Activated CD8-positive, alpha-beta memory T cell treated with anti-CD3 and anti-CD28 coated beads for 1 hour (primary cell): ENCODE measurements at regions not wholly inside any gene's neighbourhood (a gene's known extent, or its start where the extent isn't known, plus 50 kb on each side); places are given as distances from the start of the nearest gene placed in this dataset.
"Not testable (repeated sequence)": the region's sequence is repeated elsewhere in the genome, so short reads cannot be mapped to it uniquely, and the experiment has no call there.

ENCODE experiments used
- DNase-seq, 2 donors: peaks; one replicate each; pipeline ENCODE4 v3.0.0-alpha.2; 2020; ENCODE audit warnings: low read depth in 1 of 2; ENCODE audit errors: extremely low read depth in 1 of 2

DNA sequence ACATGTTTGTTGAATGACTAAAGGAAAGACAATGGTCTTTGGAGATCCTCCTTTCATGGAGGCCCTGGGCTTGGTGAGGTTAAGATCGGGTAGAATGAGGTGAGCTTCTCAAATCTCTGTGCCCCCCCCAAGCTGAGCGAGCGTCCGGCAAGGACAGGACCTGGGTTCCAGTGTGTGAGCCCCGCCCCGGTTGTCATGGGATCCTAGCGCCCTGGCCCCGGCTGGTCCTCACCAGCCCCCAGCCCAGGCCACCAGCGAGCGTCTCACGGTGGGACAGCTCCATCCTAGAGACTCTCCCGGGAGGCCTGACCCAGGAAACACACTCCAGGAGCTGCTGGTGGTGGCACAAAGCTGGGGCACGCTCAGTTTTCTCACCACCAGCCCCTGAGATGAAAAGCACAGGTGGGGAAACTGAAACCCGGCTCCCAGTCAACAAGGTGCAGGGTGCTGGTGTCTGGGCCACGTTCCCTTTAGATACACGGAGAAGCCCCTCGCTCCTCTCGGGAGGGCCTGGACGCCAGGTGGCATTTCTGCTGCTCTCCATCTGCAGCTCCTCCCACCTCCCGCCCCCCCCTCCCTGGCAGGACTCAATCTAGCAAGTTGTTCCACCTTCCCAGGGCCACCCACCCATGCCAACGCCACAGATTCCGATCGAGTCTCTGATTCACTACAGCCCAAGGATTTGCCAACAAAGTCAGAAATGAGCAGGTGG is 131.3 kb upstream of the PPP1R26 start:
- DNase-seq, result no peak

- DNase-seq, result no peak
Observed at GRCh38 chr9:135348788-135349150, 130.8 kb upstream of the PPP1R26 start.

DNA sequence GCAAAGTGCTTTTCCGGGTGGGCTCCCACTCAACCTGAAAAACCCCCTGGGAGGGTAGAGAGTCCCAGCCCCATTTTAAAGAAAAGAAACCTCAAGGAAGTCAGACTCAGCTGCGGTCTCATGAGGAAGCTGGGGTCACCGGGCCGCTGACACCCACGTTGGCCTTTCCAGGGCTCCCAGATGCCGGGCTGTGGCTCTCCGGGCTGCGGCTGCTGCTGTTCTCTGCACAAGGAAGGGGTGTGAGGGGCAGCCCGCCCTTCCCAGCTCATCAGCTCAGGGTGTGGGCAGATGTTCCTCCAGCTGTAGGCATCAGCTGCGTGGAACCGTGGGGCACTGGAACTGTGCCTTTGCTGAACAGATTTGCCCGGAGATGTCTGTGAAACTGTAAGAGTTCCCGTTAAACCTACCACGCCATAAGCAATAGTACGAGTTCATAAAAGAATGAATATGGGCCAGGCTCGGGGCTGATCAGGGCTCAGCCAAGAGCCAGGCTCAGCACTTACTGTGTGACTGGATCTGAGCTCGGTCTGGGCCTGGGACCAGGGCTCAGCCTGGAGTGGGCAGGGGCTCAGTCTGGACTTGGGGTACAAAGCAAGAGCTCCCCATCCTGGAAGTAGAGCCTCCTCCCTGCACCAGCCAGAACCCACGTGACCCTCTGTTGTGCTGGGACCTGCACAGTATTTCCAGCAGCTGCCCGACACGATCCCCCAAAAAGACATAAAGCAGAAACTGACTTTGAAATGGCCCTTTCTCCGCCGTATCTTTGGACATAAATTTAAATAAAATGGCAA is 130.2 kb upstream of the PPP1R26 start:
- DNase-seq, result no peak

- DNase-seq, result no peak
Observed at GRCh38 chr9:135350003-135350315, 129.6 kb upstream of the PPP1R26 start.

GRCh38 chr9:135353935-135354334 is 125.6 kb upstream of the PPP1R26 start:
- no peak for DNase-seq

DNA sequence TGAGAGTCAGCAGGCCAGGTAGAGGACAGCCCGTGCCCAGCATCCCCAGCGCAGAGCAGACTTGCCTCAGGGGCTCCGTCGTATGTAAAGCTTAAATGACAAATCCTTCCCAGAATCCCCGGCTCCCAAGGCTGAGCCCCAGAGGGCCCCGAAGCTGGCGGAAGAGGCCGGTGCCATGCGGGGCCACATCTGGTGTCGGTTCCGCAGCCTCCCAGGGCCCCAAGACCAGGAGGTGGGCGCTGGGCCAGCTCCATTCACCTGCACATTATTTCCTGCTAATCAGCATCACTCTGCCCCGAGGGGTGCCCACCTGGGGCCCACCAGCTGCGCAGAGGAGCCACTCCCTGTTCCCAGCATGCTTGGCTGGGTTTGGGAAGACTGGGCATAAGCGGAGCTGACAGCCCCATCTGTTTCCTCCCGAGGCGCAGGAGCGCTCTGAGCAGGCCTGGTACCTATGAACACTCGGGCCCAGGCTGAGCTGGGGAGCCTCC is 124.0 kb upstream of the PPP1R26 start:
- DNase-seq, result no peak

DNA sequence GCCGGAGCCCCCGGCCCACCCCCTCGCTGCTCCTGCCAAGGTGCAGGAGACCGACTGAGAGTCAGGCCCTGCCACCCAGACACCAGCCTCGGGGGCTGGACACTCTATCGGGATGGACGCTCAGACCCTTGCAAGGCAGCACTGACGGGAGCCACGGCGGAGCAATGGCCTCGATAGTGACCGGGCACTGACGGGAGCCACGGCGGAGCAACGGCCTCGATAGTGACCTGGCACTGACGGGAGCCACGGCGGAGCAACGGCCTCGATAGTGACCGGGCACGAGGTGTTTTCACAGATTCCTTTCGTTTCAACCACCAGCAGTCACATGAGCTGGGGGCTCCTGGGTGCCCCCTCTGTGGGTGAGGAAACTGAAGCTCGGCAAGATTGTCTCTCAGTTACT is 123.6 kb upstream of the PPP1R26 start:
- DNase-seq, result no peak

GRCh38 chr9:135356796-135357195 is 122.8 kb upstream of the PPP1R26 start:
- no peak for DNase-seq

DNA sequence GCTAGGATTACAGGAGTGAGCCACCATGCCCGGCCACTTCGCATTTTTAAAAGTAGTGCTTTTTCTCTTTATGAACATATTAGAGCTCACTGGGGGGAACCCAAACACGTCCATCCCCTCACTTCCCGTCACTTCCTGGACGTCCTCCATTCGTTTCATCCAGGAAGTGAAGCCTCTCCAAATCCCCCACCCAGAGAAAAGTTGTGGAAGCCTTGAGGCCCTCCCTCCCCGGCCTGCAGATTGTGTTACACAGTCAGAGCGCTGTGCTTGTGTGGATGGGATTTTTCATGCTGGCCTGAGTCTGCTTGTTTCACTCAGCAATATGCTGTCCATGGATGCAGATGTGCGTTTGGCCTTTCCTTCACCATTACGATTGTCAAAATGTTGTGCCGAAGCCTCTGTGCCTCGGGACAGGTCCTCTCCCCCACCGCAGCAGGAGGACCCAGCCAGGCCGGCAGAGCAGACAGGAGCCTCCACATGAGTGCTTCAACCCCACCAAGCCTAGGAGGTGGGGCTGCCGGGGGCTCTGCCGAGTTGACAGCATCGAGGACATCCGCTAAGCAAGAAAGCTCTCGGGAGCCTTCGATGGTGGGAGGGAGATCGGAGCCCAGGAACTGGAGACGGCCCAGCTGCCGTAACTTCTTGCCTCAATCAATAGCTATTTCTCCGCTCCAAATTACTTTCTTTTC is 121.6 kb upstream of the PPP1R26 start:
- no peak for DNase-seq

GRCh38 chr9:135358552-135358940 is 121.0 kb upstream of the PPP1R26 start:
- no peak for DNase-seq

GRCh38 chr9:135359764-135360163 is 119.8 kb upstream of the PPP1R26 start:
- no peak for DNase-seq

- no peak for DNase-seq
Observed at GRCh38 chr9:135360617-135361016, 119.0 kb upstream of the PPP1R26 start.

GRCh38 chr9:135361668-135362067 is 117.9 kb upstream of the PPP1R26 start:
- not testable (repeated sequence) for DNase-seq

- no peak for DNase-seq
Observed at GRCh38 chr9:135363596-135363995, 116.0 kb upstream of the PPP1R26 start.

DNA sequence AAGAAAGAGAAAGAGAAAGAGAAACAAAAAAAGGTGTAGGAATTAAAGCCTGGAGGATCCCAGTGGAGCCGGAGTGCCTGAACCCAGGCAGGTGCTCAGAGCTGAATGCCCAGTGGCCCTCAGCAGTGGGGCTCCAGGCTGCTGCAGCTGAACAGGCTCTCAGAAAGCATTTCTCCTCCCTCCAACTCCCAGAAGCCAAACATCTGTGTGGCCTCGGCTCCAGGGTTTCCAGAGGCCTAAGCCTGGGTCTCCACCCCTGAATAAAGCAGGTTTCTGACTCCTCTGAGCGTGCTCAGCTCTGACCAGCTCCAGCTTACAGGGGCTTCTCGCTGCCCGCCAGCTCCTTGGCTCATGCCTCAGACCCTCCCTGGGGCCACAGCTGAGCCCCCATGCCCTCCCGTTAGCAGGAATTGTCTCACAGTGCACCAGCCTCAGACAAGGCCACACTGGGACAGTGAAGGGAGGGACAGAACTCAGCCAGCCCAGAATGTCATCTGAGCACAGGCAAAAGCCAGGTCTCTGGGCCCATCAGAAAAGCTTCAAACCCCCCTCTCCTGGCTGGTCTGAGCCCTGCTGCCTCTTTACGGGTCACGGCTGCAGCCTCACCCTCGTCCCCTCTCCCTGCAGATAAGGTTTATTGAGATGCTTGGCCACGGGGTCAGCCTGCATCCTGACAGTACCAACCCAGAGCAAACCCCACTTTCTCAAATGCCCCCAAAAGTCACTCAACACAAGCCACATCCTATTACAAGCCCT is 114.4 kb upstream of the PPP1R26 start:
- DNase-seq, result no peak

DNA sequence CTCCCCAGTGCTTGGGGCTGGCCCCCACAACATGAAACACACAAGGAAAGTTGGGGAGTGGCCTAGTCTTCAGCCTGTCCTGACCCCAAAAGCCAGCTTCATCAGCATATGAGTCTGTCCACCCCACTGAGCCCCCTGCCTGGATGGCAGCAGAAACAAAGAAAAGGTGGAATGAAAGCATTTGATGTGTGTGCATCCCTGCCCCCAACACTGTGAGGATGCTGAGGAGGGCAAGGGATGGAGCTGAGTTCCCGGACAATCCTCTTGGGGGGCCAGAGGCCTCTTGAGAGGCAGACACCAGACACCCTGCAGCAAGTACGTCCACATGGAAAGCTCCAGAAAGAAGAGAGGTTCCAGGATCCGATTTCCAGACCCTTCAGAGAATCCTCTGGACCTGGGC is 113.5 kb upstream of the PPP1R26 start:
- DNase-seq, result no peak

DNA sequence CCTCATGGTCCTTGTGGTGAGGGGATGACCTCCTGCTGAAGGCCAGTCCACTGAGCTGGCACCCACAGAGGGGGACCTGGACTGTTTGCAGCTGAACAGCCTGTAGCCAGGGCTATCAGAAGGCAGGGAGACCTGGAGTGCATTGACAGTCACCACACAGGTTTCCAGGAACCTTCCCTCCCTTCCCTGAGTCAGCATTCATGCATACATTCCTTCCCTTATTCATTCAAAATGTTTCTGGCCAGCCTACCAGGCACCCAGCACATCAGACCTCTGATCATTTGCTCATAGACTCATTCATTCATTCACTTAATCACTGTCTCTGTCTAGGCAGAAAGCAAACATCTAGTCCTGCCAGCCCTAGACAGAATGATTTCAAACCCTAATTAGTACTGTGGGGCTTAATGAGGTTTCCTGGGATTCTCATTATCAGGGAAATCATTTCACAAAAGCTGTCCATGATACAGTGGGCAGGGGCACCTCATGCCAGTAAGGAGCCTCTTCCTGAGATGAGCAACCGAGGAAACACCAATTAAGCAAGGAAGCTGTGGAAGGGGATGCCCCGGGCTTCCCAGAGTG is 110.1 kb upstream of the PPP1R26 start:
- DNase-seq, result no peak

DNA sequence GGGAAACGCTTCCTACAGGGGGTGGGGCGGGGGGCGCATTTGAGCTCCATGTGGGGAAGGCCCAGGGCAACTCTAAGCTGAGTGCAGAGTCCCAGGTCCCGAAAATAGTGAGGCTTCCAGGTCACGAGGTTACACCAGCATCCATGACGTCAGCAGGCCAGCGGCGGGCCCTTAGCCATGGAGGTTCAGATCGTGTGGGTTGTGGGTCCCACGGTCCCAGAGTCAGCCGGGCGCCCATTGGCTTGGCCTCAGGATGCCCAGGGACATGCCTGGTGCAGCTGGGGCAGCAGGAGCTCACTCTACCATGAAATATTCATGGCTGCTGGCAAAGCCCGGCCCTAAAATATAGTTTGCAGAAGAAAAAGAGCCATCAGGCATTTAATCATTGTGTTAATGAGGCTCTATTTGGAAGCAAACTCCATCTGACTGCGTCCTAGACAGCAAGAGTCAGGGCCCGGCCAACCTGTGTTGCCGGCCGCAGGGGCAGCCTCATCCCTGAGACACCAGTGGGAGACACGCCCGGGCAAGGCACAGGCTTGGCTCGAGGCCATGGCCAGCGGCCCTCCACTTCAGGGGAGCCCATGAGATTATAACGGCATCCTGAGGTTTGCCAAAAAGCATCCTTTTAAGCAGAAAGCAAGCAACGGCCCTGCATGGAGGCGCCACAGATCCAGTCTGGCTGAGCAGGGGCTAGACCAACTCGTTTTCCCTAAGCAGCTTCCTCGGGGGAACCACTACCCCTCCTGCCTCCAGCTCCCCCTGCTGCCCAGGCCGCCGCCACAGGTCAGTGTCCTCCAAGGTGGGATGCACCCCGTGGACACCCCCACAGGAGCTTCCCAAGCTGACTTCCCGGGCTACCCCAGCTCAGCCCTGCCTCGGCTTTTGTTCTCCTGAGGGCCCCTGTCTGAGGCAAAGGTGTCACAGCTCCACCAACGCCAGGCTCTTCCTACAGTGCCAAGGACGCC is 108.9 kb upstream of the PPP1R26 start:
- DNase-seq, result no peak

DNA sequence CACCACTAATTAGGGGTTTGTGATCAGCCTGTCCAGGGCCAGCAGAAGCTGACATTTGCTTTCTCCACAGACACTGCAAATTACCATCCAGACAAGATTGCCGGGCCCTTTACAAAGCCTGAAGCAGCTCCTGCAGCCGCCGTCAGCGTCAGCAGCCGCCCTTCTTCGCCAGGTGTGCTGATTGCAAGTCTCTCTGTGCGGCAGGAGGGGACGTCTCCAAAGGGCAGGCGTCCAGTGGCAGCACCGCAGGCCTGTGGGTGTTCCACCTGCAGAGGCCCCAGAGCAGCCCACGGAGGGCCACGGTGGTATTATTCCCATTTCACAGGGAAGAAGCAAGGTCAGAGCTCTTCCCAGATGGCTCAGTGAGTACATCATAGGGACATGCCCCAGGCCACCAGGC is 108.0 kb upstream of the PPP1R26 start:
- DNase-seq, result no peak

GRCh38 chr9:135372036-135372435 is 107.5 kb upstream of the PPP1R26 start:
- no peak for DNase-seq
